GM12878 (cell line): ENCODE measurements at regions not wholly inside any gene's neighbourhood (a gene's known extent, or its start where the extent isn't known, plus 50 kb on each side); places are given as distances from the start of the nearest gene placed in this dataset.

Experiments
- ATAC-seq: fragments of 200-7000 bp; cut with Tn5 transposase; 3 replicates; pipeline ENCODE4 v1.9.1; 2020; ENCODE audit warnings: mild to moderate bottlenecking, moderate library complexity
- BruUV-seq: library from RNA; stranded (reverse); fragments of 400-500 nt; replicated peaks from 2 replicates; lab custom pipeline; 2021; lab: Mats Ljungman, UMichigan
- CTCF ChIA-PET: fragments of 300-600 bp; sonication (Branson Sonifier 250); formaldehyde crosslinking; extraction: SDS; loops from one replicate; lab custom pipeline; 2021; ENCODE audit warnings: inconsistent platforms; lab: Yijun Ruan, JAX
- POLR2A ChIA-PET: fragments of 350-600 bp; formaldehyde crosslinking; extraction: SDS; loops from one replicate; lab custom pipeline; 2021; ENCODE audit warnings: inconsistent platforms; lab: Charles Lee
- RAD21 ChIA-PET: fragments of 300-600 bp; sonication (Branson Sonifier 250); formaldehyde crosslinking; loops from one replicate; lab custom pipeline; 2023; ENCODE audit warnings: antibody characterized with exemption; ENCODE audit not compliant: unreplicated experiment; lab: Charles Lee
- SMC1A ChIA-PET: fragments of 300-600 bp; sonication (Branson Sonifier 250); formaldehyde crosslinking; loops from one replicate; lab custom pipeline; 2023; ENCODE audit not compliant: unreplicated experiment, uncharacterized antibody; lab: Charles Lee
- DNase-seq: peaks from one replicate; pipeline ENCODE4 v3.0.0-alpha.2; 2011; ENCODE audit warnings: low read depth, low spot score
- FAIRE-seq: peaks from 3 replicates; lab custom pipeline; 2011; peaks lifted over from hg19 to GRCh38; lab: Jason Lieb, UNC
- H2AFZ ChIP-seq: 2 replicates; pipeline ENCODE4 v1.6.0; 2011; ENCODE audit warnings: low read depth, low read length, control low read depth; ENCODE audit not compliant: control insufficient read depth
- H3K27ac ChIP-seq: 2 replicates; pipeline ENCODE4 v1.5.1; 2011; ENCODE audit warnings: control low read depth; ENCODE audit not compliant: control insufficient read depth, insufficient read depth
- H3K27me3 ChIP-seq, 2 experiments: replicated peaks in 1 of 2; 2 replicates each; pipeline versions ENCODE4 v1.6.0 to v1.6.1; 2011; ENCODE audit warnings: low read length in 1 of 2; ENCODE audit not compliant: control insufficient read depth in 2 of 2, insufficient read depth in 2 of 2
- H3K36me3 ChIP-seq, 2 experiments: 2 replicates each; pipeline ENCODE4 v1.5.1; 2011; ENCODE audit warnings: low read length in 1 of 2; ENCODE audit not compliant: control insufficient read depth in 2 of 2, insufficient read depth in 2 of 2
- H3K4me1 ChIP-seq: 2 replicates; pipeline ENCODE4 v1.6.1; 2011; ENCODE audit warnings: mild to moderate bottlenecking, low read length, moderate library complexity, mixed read lengths; ENCODE audit not compliant: control insufficient read depth, insufficient read depth
- H3K4me2 ChIP-seq: 2 replicates; pipeline ENCODE4 v1.6.0; 2011; ENCODE audit warnings: control low read depth; ENCODE audit not compliant: control insufficient read depth, insufficient read depth
- H3K4me3 ChIP-seq: fragments of 200-600 bp; sonication (generic); 2 replicates; pipeline ENCODE4 v1.5.1; 2016
- H3K79me2 ChIP-seq: 2 replicates; pipeline ENCODE4 v1.6.0; 2011; ENCODE audit warnings: low read length; ENCODE audit not compliant: control insufficient read depth, insufficient read depth
- H3K9ac ChIP-seq: 2 replicates; pipeline ENCODE4 v1.8.0; 2011; ENCODE audit warnings: low read length, control low read depth, mixed read lengths; ENCODE audit not compliant: control insufficient read depth, insufficient read depth
- H3K9me3 ChIP-seq: replicated peaks from 3 replicates; pipeline ENCODE4 v1.5.1; 2011; ENCODE audit warnings: mild to moderate bottlenecking, low read length; ENCODE audit not compliant: control insufficient read depth, insufficient read depth
- H4K20me1 ChIP-seq: 2 replicates; pipeline ENCODE4 v1.6.0; 2011; ENCODE audit not compliant: control insufficient read depth, insufficient read depth
- BCL3 ChIP-seq: IDR thresholded peaks from 2 replicates; pipeline ENCODE4 v1.6.1; 2011; ENCODE audit warnings: borderline replicate concordance, low read depth, mild to moderate bottlenecking, moderate library complexity, low read length; ENCODE audit not compliant: insufficient read depth, poor library complexity, severe bottlenecking
- HDAC2 ChIP-seq: fragments of 200-600 bp; sonication (generic); IDR thresholded peaks from 2 replicates; pipeline ENCODE4 v1.6.1; 2017
- HDGF ChIP-seq: fragments of 450-650 bp; IDR thresholded peaks from 2 replicates; pipeline ENCODE4 v1.6.1; 2016; ENCODE audit warnings: antibody characterized with exemption
- HSF1 ChIP-seq: fragments of 150-350 bp; IDR thresholded peaks from 2 replicates; pipeline ENCODE4 v1.6.1; 2014; ENCODE audit warnings: mild to moderate bottlenecking, low read depth, low read length
- IRF4 ChIP-seq: IDR thresholded peaks from 2 replicates; pipeline ENCODE4 v1.6.1; 2011; ENCODE audit warnings: low read depth, low read length
- MAX ChIP-seq: IDR thresholded peaks from 2 replicates; pipeline ENCODE4 v1.6.1; 2012; ENCODE audit warnings: low read depth, low read length, improper control_type of control experiment
- NFXL1 ChIP-seq: fragments of 450-650 bp; IDR thresholded peaks from 2 replicates; pipeline ENCODE4 v1.6.1; 2017; ENCODE audit warnings: antibody characterized with exemption, mild to moderate bottlenecking, borderline replicate concordance
- YBX1 ChIP-seq: fragments of 450-650 bp; IDR thresholded peaks from 2 replicates; pipeline ENCODE4 v1.6.1; 2016; ENCODE audit warnings: antibody characterized with exemption
- ZNF207 ChIP-seq: fragments of 450-650 bp; IDR thresholded peaks from 2 replicates; pipeline ENCODE4 v1.6.1; 2014; ENCODE audit warnings: antibody characterized with exemption, mild to moderate bottlenecking, borderline replicate concordance
- ZNF622 ChIP-seq: fragments of 450-650 bp; IDR thresholded peaks from 2 replicates; pipeline ENCODE4 v1.6.1; 2017; ENCODE audit warnings: mild to moderate bottlenecking, inconsistent platforms
- WGBS: methylation state at CpG from one replicate; pipeline ENCODE4 v1.1.6; 2016; ENCODE audit warnings: low lambda C conversion rate; ENCODE audit not compliant: insufficient replicate concordance, insufficient coverage; ENCODE audit errors: missing lambda C conversion rate; 5-methylcytosine and 5-hydroxymethylcytosine counted together
- in situ Hi-C: fragments of 300-500 bp; cut with MboI; formaldehyde crosslinking; loops from 9 replicates; pipeline ENCODE4 v1.14.3; 2018; ENCODE audit warnings: mixed read lengths
- intact Hi-C: fragments of 100-400 bp; cut with micrococcal nuclease; formaldehyde crosslinking; loops from one replicate; pipeline ENCODE4 v1.14.2; 2022; ENCODE audit not compliant: unreplicated experiment

GRCh38 chr19:56939951-56940350, 99.4 kb upstream of the PEG3 start:
- SMC1A ChIA-PET = no interaction called here
- no peak for FAIRE-seq
- POLR2A ChIA-PET = no interaction called here

GRCh38 chr19:56942756-56943155, 102.2 kb upstream of the PEG3 start:
- Histone ChIP-seq H3K9ac (no peak overlapping the region), H2AFZ (no peak overlapping the region), H3K4me3 (no peak overlapping the region), H3K4me2 (no peak overlapping the region), H3K9me3 (no peaks in the 10 kb centered on the region; the same call in 2 of the 3 replicates), H3K4me1 (no peaks in the 10 kb centered on the region), H3K27ac (no peak overlapping the region), H3K79me2 (no peaks in the 10 kb centered on the region), H3K27me3 (no peaks in the 10 kb centered on the region), H4K20me1 (no peaks in the 10 kb centered on the region), H3K36me3 (no peaks in the 10 kb centered on the region)
- ChIA-PET RAD21 (no interaction called here), SMC1A (no interaction called here), CTCF (no interaction called here), POLR2A (no interaction called here)
- FAIRE-seq (no peak), DNase-seq (no peak), ATAC-seq (no peak)
- intact Hi-C loops (no loop called here), in situ Hi-C loops (no loop called here)
- 91% methylated on average over 17 of the region's 17 CpGs for WGBS
- no TSS peak for BruUV-seq
- no peak for TF ChIP-seq MAX
- TF ChIP-seq NFXL1 = no peak
- TF ChIP-seq HSF1 = no peak

More at GRCh38 chr19:56939951-56940350, 99.4 kb upstream of the PEG3 start:
- Histone ChIP-seq H2AFZ (no peak overlapping the region), H3K9ac (no peak overlapping the region), H3K4me2 (no peak overlapping the region), H3K4me1 (no peaks in the 10 kb centered on the region)
- in situ Hi-C loops (no loop called here), intact Hi-C loops (no loop called here)
- ChIA-PET RAD21 (no interaction called here), CTCF (no interaction called here)
- WGBS = 65% methylated on average over 11 of the region's 11 CpGs
- TF ChIP-seq IRF4 (no peak), ZNF622 (no peak), ZNF207 (no peak), BCL3 (no peak), HDAC2 (no peak), HDGF (no peak), YBX1 (no peak)
- TF ChIP-seq, all 136 proteins: peak for 0
- no TSS peak for BruUV-seq
- ATAC-seq (no peak), DNase-seq (no peak)
- Histone ChIP-seq H3K4me3 (no peak overlapping the region), H3K79me2 (no peaks in the 10 kb centered on the region), H3K36me3 (no peaks in the 10 kb centered on the region), H4K20me1 (no peaks in the 10 kb centered on the region), H3K9me3 (no peaks in the 10 kb centered on the region; the same call in 2 of the 3 replicates), H3K27ac (no peak overlapping the region), H3K27me3 (no peaks in the 10 kb centered on the region)
